K562 (cell line): ENCODE measurements at regions not wholly inside any gene's neighbourhood (a gene's known extent, or its start where the extent isn't known, plus 50 kb on each side); places are given as distances from the start of the nearest gene placed in this dataset.

Experiments used
- ATAC-seq: fragments of 200-7000 bp; cut with Tn5 transposase; 3 replicates; pipeline ENCODE4 v1.9.1; 2020; ENCODE audit warnings: moderate library complexity
- BruUV-seq: library from RNA; stranded (reverse); fragments of 400-500 nt; replicated peaks from 2 replicates; lab custom pipeline; 2021; lab: Mats Ljungman, UMichigan
- CTCF ChIA-PET: fragments of 300-600 bp; formaldehyde crosslinking; extraction: SDS; loops from one replicate; lab custom pipeline; 2021; ENCODE audit warnings: low intra/inter-chr PET ratio; lab: Yijun Ruan, JAX
- POLR2A ChIA-PET: fragments of 300-600, 350-650 bp; sonication (Branson Sonifier 250); formaldehyde crosslinking; extraction: SDS; loops from one replicate; lab custom pipeline; 2021; ENCODE audit warnings: antibody characterized with exemption, inconsistent platforms; lab: Yijun Ruan, JAX
- DNase-seq, 4 experiments: peaks; one replicate each; pipeline versions ENCODE4 v3.0.0 to v3.0.0-alpha.2; 2011 to 2018; ENCODE audit warnings: low spot score in 3 of 4, mixed read lengths in 3 of 4; ENCODE audit errors: extremely low read depth in 1 of 4
- FAIRE-seq: peaks from 2 replicates; lab custom pipeline; 2011; peaks lifted over from hg19 to GRCh38; lab: Jason Lieb, UNC
- H2AFZ ChIP-seq: 2 replicates; pipeline ENCODE4 v1.6.0; 2011; ENCODE audit warnings: low read depth, low read length, control low read depth, inconsistent platforms
- H3K27ac ChIP-seq: fragments of 200-600 bp; 3 replicates; pipeline ENCODE4 v1.8.0; 2011; ENCODE audit warnings: low read depth, mild to moderate bottlenecking, control low read depth, inconsistent platforms, low read length, moderate library complexity, mixed read lengths; ENCODE audit errors: extremely low read depth
- H3K27me3 ChIP-seq, 2 experiments: fragments of 300-600 bp in 1 of 2; 2 replicates in 1 of 2; 3 replicates in 1 of 2; pipeline versions ENCODE4 v1.6.0 to v1.8.0; 2011; ENCODE audit warnings: inconsistent platforms in 2 of 2, low read length in 2 of 2, mild to moderate bottlenecking in 1 of 2, mixed read lengths in 1 of 2, moderate library complexity in 1 of 2; ENCODE audit not compliant: control insufficient read depth in 2 of 2, insufficient read depth in 2 of 2
- H3K36me3 ChIP-seq: fragments of 300-600 bp; 3 replicates; pipeline ENCODE4 v1.8.0; 2011; ENCODE audit warnings: mild to moderate bottlenecking, low read length, inconsistent platforms; ENCODE audit not compliant: control insufficient read depth, insufficient read depth
- H3K4me1 ChIP-seq, 2 experiments: fragments of 200-600 bp in 1 of 2; replicated peaks in 1 of 2; 2 replicates in 1 of 2; 3 replicates in 1 of 2; pipeline versions ENCODE4 v1.5.1 to v1.8.0; 2011; ENCODE audit warnings: inconsistent platforms in 2 of 2, low read length in 2 of 2, mild to moderate bottlenecking in 1 of 2, mixed read lengths in 1 of 2, moderate library complexity in 1 of 2; ENCODE audit not compliant: control insufficient read depth in 2 of 2, insufficient read depth in 2 of 2
- H3K4me2 ChIP-seq: 2 replicates; pipeline ENCODE4 v1.6.1; 2011; ENCODE audit warnings: low read length, control low read depth, inconsistent platforms, mixed read lengths; ENCODE audit not compliant: insufficient read depth
- H3K4me3 ChIP-seq: fragments of 200-600 bp; sonication (generic), shearing (Covaris generic); 2 replicates; pipeline ENCODE4 v1.5.1; 2016; ENCODE audit warnings: control low read depth, inconsistent platforms
- H3K79me2 ChIP-seq: fragments of 200-600 bp; 3 replicates; pipeline ENCODE4 v1.8.0; 2011; ENCODE audit warnings: low read length, inconsistent platforms; ENCODE audit not compliant: control insufficient read depth, insufficient read depth
- H3K9ac ChIP-seq, 2 experiments: 2 replicates each; pipeline versions ENCODE4 v1.6.0 to v1.6.1; 2011; ENCODE audit warnings: low read depth in 2 of 2, low read length in 2 of 2, control low read depth in 1 of 2, inconsistent platforms in 1 of 2, mild to moderate bottlenecking in 1 of 2, mixed read lengths in 1 of 2; ENCODE audit not compliant: insufficient read depth in 1 of 2
- H3K9me1 ChIP-seq: one replicate; pipeline ENCODE4 v1.6.0; 2011; ENCODE audit warnings: inconsistent platforms, mild to moderate bottlenecking, low read length, moderate library complexity; ENCODE audit not compliant: control insufficient read depth, insufficient read depth
- H3K9me3 ChIP-seq: replicated peaks from 2 replicates; pipeline ENCODE4 v1.5.1; 2011; ENCODE audit warnings: low read depth, low read length, inconsistent platforms; ENCODE audit not compliant: control insufficient read depth, insufficient read depth
- H4K20me1 ChIP-seq: replicated peaks from 2 replicates; pipeline ENCODE4 v1.6.1; 2011; ENCODE audit warnings: low read length, inconsistent platforms, mixed read lengths; ENCODE audit not compliant: control insufficient read depth, insufficient read depth
- BACH1 ChIP-seq: fragments of 200-800 bp; sonication (Bioruptor generic); IDR thresholded peaks from 2 replicates; pipeline ENCODE4 v1.6.1; 2016; ENCODE audit warnings: missing genetic modification characterization, missing compliant biosample characterization
- BHLHE40 ChIP-seq: IDR thresholded peaks from 2 replicates; pipeline ENCODE4 v1.6.1; 2011; ENCODE audit warnings: low read length, improper control_type of control experiment
- CBX1 ChIP-seq: sonication (generic); IDR thresholded peaks from 2 replicates; pipeline ENCODE4 v1.6.1; 2016; ENCODE audit warnings: antibody characterized with exemption, low read depth, mild to moderate bottlenecking
- EGR1 ChIP-seq: fragments of 450-650 bp; conservative IDR thresholded peaks from 2 replicates; pipeline ENCODE4 v1.6.1; 2017; ENCODE audit warnings: mild to moderate bottlenecking
- HDAC1 ChIP-seq, 2 experiments: fragments of 450-650 bp; IDR thresholded peaks; 2 replicates each; pipeline ENCODE4 v1.6.1; 2016 to 2017; ENCODE audit warnings: inconsistent platforms in 1 of 2, mild to moderate bottlenecking in 1 of 2, moderate library complexity in 1 of 2
- HDAC2 ChIP-seq: fragments of 450-650 bp; IDR thresholded peaks from 2 replicates; pipeline ENCODE4 v1.6.1; 2016; ENCODE audit warnings: mild to moderate bottlenecking
- HNRNPK ChIP-seq: fragments of 200-400 bp; formaldehyde crosslinking; IDR thresholded peaks from one replicate; pipeline ENCODE4 v1.6.1; 2018; ENCODE audit warnings: mild to moderate bottlenecking, low read depth, low read length; ENCODE audit not compliant: poor library complexity, severe bottlenecking
- NCOR1 ChIP-seq: fragments of 450-650 bp; IDR thresholded peaks from 2 replicates; pipeline ENCODE4 v1.6.1; 2016; ENCODE audit warnings: mild to moderate bottlenecking, moderate library complexity
- PRMT5 ChIP-seq: sonication (generic); formaldehyde crosslinking; IDR thresholded peaks from 2 replicates; pipeline ENCODE4 v1.5.0; 2020; ENCODE audit warnings: missing genetic modification reagents
- SIN3B ChIP-seq: fragments of 450-650 bp; IDR thresholded peaks from 2 replicates; pipeline ENCODE4 v1.6.1; 2017; ENCODE audit warnings: low read depth, mild to moderate bottlenecking, moderate library complexity
- SREBF2 ChIP-seq: sonication (generic); formaldehyde crosslinking; IDR thresholded peaks from 2 replicates; pipeline ENCODE4 v1.4.0; 2020; ENCODE audit warnings: mild to moderate bottlenecking, missing genetic modification reagents
- ZNF174 ChIP-seq: fragments of 250-450 bp; sonication (Bioruptor Pico); IDR thresholded peaks from 2 replicates; pipeline ENCODE4 v1.4.0; 2020; ENCODE audit warnings: mild to moderate bottlenecking
- ZNF239 ChIP-seq: fragments of 250-450 bp; sonication (Bioruptor Pico); IDR thresholded peaks from 2 replicates; pipeline ENCODE4 v1.4.0; 2020; ENCODE audit warnings: mild to moderate bottlenecking
- WGBS: fragments of 100-300 bp; shearing (Covaris generic); methylation state at CpG from one replicate; pipeline ENCODE4 v1.1.6; 2016; ENCODE audit warnings: low coverage, mixed read lengths; ENCODE audit not compliant: insufficient coverage; ENCODE audit errors: missing lambda C conversion rate; 5-methylcytosine and 5-hydroxymethylcytosine counted together
- in situ Hi-C: fragments of 300-500 bp; cut with MboI; formaldehyde crosslinking; loops from 4 replicates; pipeline ENCODE4 v1.15.0; 2018; ENCODE audit warnings: inconsistent platforms, mixed read lengths
- intact Hi-C: fragments of 100-400 bp; cut with micrococcal nuclease; formaldehyde crosslinking; loops from 2 replicates; pipeline ENCODE4 v1.14.2; 2022
- TF ChIP-seq, protein P1 (sequence below), 2 experiments: IDR thresholded peaks; 2 replicates each; pipeline ENCODE4 v1.6.1; 2012; ENCODE audit warnings: improper control_type of control experiment in 2 of 2, low read depth in 2 of 2, low read length in 2 of 2, borderline replicate concordance in 1 of 2
- TF ChIP-seq, protein P2 (sequence below): fragments of 250-450 bp; sonication (Bioruptor Pico); IDR thresholded peaks from 2 replicates; pipeline ENCODE4 v1.5.0; 2022; ENCODE audit warnings: mild to moderate bottlenecking
- TF ChIP-seq, protein P3 (sequence below): fragments of 250-450 bp; sonication (Bioruptor Pico); IDR thresholded peaks from 2 replicates; pipeline ENCODE4 v1.4.0; 2020; ENCODE audit warnings: borderline replicate concordance

DNA sequence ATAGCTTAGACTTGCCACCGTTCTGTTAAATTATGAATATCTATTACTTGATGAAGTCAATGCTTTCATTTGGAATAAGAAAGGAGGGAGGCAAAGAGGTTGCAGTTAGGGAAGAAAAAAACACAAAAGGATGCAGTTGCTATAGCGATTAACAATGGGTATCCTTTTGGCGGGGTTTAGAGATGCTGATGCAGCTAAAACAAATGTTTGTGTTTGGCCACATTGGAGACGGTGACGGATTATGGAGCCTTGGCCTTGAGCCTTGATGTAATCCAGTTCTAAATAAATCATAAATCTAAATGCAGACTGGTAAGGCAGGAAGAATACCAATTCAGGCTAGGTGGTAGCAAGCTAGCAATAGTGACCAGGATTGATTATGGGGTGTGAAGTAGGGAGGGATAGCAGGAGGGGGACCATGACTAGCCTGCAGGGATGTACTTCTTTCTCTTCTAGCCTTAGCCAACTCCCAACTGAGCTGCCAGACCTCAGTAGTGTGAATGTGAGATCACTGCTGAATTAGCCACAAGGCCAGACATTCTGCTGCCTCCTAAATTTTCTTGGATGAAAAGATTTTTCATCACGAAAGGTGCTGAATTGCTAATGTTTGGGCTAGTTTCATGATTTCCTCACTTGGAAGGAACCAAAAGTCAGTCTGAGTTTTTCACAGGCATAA is 160.3 kb downstream of the TLR4 start:
- under 1% methylated on average over 6 of the region's 6 CpGs for WGBS
- ATAC-seq (no peak), FAIRE-seq (no peak), DNase-seq (no peak)
- Histone ChIP-seq H2AFZ (no peak overlapping the region), H3K36me3 (no peaks in the 10 kb centered on the region), H3K4me3 (no peak overlapping the region), H3K9ac (no peak overlapping the region), H3K4me1 (no peaks in the 10 kb centered on the region), H3K27ac (no peak overlapping the region), H3K9me1 (no peaks in the 10 kb centered on the region), H3K4me2 (no peak overlapping the region), H4K20me1 (no peaks in the 10 kb centered on the region), H3K9me3 (no peaks in the 10 kb centered on the region), H3K79me2 (no peaks in the 10 kb centered on the region), H3K27me3 (no peaks in the 10 kb centered on the region)
- POLR2A ChIA-PET: no interaction called here
- no TSS peak for BruUV-seq
- CTCF ChIA-PET: no interaction called here
- in situ Hi-C loops: no loop called here
- intact Hi-C loops: no loop called here
- TF ChIP-seq, protein P1, sequence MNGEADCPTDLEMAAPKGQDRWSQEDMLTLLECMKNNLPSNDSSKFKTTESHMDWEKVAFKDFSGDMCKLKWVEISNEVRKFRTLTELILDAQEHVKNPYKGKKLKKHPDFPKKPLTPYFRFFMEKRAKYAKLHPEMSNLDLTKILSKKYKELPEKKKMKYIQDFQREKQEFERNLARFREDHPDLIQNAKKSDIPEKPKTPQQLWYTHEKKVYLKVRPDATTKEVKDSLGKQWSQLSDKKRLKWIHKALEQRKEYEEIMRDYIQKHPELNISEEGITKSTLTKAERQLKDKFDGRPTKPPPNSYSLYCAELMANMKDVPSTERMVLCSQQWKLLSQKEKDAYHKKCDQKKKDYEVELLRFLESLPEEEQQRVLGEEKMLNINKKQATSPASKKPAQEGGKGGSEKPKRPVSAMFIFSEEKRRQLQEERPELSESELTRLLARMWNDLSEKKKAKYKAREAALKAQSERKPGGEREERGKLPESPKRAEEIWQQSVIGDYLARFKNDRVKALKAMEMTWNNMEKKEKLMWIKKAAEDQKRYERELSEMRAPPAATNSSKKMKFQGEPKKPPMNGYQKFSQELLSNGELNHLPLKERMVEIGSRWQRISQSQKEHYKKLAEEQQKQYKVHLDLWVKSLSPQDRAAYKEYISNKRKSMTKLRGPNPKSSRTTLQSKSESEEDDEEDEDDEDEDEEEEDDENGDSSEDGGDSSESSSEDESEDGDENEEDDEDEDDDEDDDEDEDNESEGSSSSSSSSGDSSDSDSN (IDR thresholded peaks at IDR 0.05; ENCODE audit: borderline replicate concordance in 1 of 2, low read depth in 2 of 2, low read length in 2 of 2): no peak
- TF ChIP-seq EGR1 (no peak), SREBF2 (CRISPR knock-in tag) (no peak), HNRNPK (no peak), BHLHE40 (no peak), PRMT5 (CRISPR knock-in tag) (no peak), HDAC1 (IDR thresholded peaks at IDR 0.05) (no peak), ZNF174 (CRISPR knock-in tag) (no peak), ZNF239 (CRISPR knock-in tag) (no peak), SIN3B (no peak), BACH1 (no peak), CBX1 (no peak), NCOR1 (no peak), HDAC2 (no peak)
- TF ChIP-seq, protein P2, sequence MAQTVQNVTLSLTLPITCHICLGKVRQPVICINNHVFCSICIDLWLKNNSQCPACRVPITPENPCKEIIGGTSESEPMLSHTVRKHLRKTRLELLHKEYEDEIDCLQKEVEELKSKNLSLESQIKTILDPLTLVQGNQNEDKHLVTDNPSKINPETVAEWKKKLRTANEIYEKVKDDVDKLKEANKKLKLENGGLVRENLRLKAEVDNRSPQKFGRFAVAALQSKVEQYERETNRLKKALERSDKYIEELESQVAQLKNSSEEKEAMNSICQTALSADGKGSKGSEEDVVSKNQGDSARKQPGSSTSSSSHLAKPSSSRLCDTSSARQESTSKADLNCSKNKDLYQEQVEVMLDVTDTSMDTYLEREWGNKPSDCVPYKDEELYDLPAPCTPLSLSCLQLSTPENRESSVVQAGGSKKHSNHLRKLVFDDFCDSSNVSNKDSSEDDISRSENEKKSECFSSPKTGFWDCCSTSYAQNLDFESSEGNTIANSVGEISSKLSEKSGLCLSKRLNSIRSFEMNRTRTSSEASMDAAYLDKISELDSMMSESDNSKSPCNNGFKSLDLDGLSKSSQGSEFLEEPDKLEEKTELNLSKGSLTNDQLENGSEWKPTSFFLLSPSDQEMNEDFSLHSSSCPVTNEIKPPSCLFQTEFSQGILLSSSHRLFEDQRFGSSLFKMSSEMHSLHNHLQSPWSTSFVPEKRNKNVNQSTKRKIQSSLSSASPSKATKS (CRISPR knock-in tag): no peak
- TF ChIP-seq, protein P3, sequence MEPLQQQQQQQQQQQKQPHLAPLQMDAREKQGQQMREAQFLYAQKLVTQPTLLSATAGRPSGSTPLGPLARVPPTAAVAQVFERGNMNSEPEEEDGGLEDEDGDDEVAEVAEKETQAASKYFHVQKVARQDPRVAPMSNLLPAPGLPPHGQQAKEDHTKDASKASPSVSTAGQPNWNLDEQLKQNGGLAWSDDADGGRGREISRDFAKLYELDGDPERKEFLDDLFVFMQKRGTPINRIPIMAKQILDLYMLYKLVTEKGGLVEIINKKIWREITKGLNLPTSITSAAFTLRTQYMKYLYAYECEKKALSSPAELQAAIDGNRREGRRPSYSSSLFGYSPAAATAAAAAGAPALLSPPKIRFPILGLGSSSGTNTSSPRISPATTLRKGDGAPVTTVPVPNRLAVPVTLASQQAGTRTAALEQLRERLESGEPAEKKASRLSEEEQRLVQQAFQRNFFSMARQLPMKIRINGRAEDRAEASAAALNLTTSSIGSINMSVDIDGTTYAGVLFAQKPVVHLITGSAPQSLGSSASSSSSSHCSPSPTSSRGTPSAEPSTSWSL (CRISPR knock-in tag): no peak
